ENCODE measurements at regions not wholly inside any gene's neighbourhood (a gene's known extent, or its start where the extent isn't known, plus 50 kb on each side); places are given as distances from the start of the nearest gene placed in this dataset.
A peak's percentile ranks its signal among the peaks of the same experiment; 100 is the strongest.

GRCh38 chr2:139403948-139404347 lies 623.8 kb upstream of the NXPH2 start:
- Histone ChIP-seq H3K27ac (ENCODE audit: low read length) (no peak overlapping the region), H3K4me2 (ENCODE audit: low read length) (no peak overlapping the region), H3K4me3 (ENCODE audit: low read length) (no peak overlapping the region), H3K27me3 (ENCODE audit: low read depth, low read length) (no peaks in the 10 kb centered on the region), H3K4me1 (ENCODE audit: low read length) (no peaks in the 10 kb centered on the region), H3K9me3 (ENCODE audit: insufficient read depth, low read length) (no peaks in the 10 kb centered on the region), H3K36me3 (replicated peaks; ENCODE audit: low read depth, low read length) (no peaks in the 10 kb centered on the region), H3K79me2 (ENCODE audit: low read length) (no peaks in the 10 kb centered on the region), H3K9ac (ENCODE audit: low read length) (no peak overlapping the region), H4K20me1 (ENCODE audit: insufficient read depth, low read length) (no peaks in the 10 kb centered on the region), H2AFZ (ENCODE audit: low read depth, low read length) (no peak overlapping the region)
- TF ChIP-seq EZH2phosphoT487 (IDR thresholded peaks at IDR 0.05; ENCODE audit: low read depth) (no peak), CTCF (IDR thresholded peaks at IDR 0.05; ENCODE audit: low read depth, low read length) (no peak)

- Histone ChIP-seq H3K4me3 (ENCODE audit: low read length) (no peak overlapping the region), H4K20me1 (ENCODE audit: insufficient read depth, low read length) (no peaks in the 10 kb centered on the region), H3K36me3 (replicated peaks; ENCODE audit: low read depth, low read length) (no peaks in the 10 kb centered on the region), H3K9ac (ENCODE audit: low read length) (no peak overlapping the region), H3K9me3 (ENCODE audit: insufficient read depth, low read length) (no peaks in the 10 kb centered on the region), H3K79me2 (ENCODE audit: low read length) (no peaks in the 10 kb centered on the region), H3K4me1 (ENCODE audit: low read length) (no peaks in the 10 kb centered on the region), H3K27me3 (ENCODE audit: low read depth, low read length) (no peaks in the 10 kb centered on the region), H3K27ac (ENCODE audit: low read length) (no peak overlapping the region), H3K4me2 (ENCODE audit: low read length) (peak overlapping the region; percentile 29), H2AFZ (ENCODE audit: low read depth, low read length) (peak overlapping the region; percentile 34; the same call in 1 of the 2 replicates)
- TF ChIP-seq CTCF (IDR thresholded peaks at IDR 0.05; ENCODE audit: low read depth, low read length) (no peak), EZH2phosphoT487 (IDR thresholded peaks at IDR 0.05; ENCODE audit: low read depth) (no peak)
Observed at GRCh38 chr2:139394801-139395200, 614.6 kb upstream of the NXPH2 start.

- no peaks in the 10 kb centered on the region for H4K20me1 ChIP-seq (ENCODE audit: insufficient read depth, low read length)
- no peak overlapping the region for H2AFZ ChIP-seq (ENCODE audit: low read depth, low read length)
- H3K36me3 ChIP-seq (replicated peaks; ENCODE audit: low read depth, low read length) = no peaks in the 10 kb centered on the region
- no peaks in the 10 kb centered on the region for H3K9me3 ChIP-seq (ENCODE audit: insufficient read depth, low read length)
- no peak for TF ChIP-seq CTCF (IDR thresholded peaks at IDR 0.05; ENCODE audit: low read depth, low read length)
- no peak for TF ChIP-seq EZH2phosphoT487 (IDR thresholded peaks at IDR 0.05; ENCODE audit: low read depth)
- H3K79me2 ChIP-seq (ENCODE audit: low read length) = no peaks in the 10 kb centered on the region
- H3K4me1 ChIP-seq (ENCODE audit: low read length) = no peaks in the 10 kb centered on the region
- H3K4me3 ChIP-seq (ENCODE audit: low read length) = no peak overlapping the region
- H3K4me2 ChIP-seq (ENCODE audit: low read length) = no peak overlapping the region
- H3K27ac ChIP-seq (ENCODE audit: low read length) = no peak overlapping the region
- H3K9ac ChIP-seq (ENCODE audit: low read length) = no peak overlapping the region
- no peaks in the 10 kb centered on the region for H3K27me3 ChIP-seq (ENCODE audit: low read depth, low read length)
Observed at GRCh38 chr2:139389391-139389790, 609.2 kb upstream of the NXPH2 start.

- Histone ChIP-seq H4K20me1 (ENCODE audit: insufficient read depth, low read length) (no peaks in the 10 kb centered on the region), H3K79me2 (ENCODE audit: low read length) (no peaks in the 10 kb centered on the region), H3K36me3 (replicated peaks; ENCODE audit: low read depth, low read length) (no peaks in the 10 kb centered on the region), H3K27ac (ENCODE audit: low read length) (no peak overlapping the region), H3K27me3 (ENCODE audit: low read depth, low read length) (no peaks in the 10 kb centered on the region), H3K4me2 (ENCODE audit: low read length) (no peak overlapping the region), H3K4me1 (ENCODE audit: low read length) (no peaks in the 10 kb centered on the region), H2AFZ (ENCODE audit: low read depth, low read length) (no peak overlapping the region), H3K9ac (ENCODE audit: low read length) (no peak overlapping the region), H3K9me3 (ENCODE audit: insufficient read depth, low read length) (no peaks in the 10 kb centered on the region), H3K4me3 (ENCODE audit: low read length) (no peak overlapping the region)
- TF ChIP-seq EZH2phosphoT487 (IDR thresholded peaks at IDR 0.05; ENCODE audit: low read depth) (no peak), CTCF (IDR thresholded peaks at IDR 0.05; ENCODE audit: low read depth, low read length) (no peak)
Observed at GRCh38 chr2:139386401-139386800, 606.2 kb upstream of the NXPH2 start.

All from OCI-LY3 (cell line).